Loucy (cell line): ENCODE measurements at regions not wholly inside any gene's neighbourhood (a gene's known extent, or its start where the extent isn't known, plus 50 kb on each side); places are given as distances from the start of the nearest gene placed in this dataset.

ENCODE experiments used
- CTCF ChIP-seq: fragments of 200-600 bp; sonication (generic); conservative IDR thresholded peaks from 2 replicates; pipeline ENCODE4 v1.5.1; 2014; ENCODE audit warnings: mild to moderate bottlenecking, antibody characterized with exemption, low read length
- EZH2phosphoT487 ChIP-seq: fragments of 200-600 bp; IDR thresholded peaks from 2 replicates; pipeline ENCODE4 v1.6.1; 2018; ENCODE audit warnings: antibody characterized with exemption, mild to moderate bottlenecking, moderate library complexity, borderline replicate concordance

GRCh38 chr1:94342416-94342815 is 75.8 kb upstream of the ABCD3 start:
- TF ChIP-seq CTCF (no peak), EZH2phosphoT487 (no peak)
